Stimulated activated CD8-positive, alpha-beta memory T cell treated with anti-CD3 and anti-CD28 coated beads, Interleukin-7, amount 100 ng/mL, for 1 hour (primary cell): ENCODE measurements at regions not wholly inside any gene's neighbourhood (a gene's known extent, or its start where the extent isn't known, plus 50 kb on each side); places are given as distances from the start of the nearest gene placed in this dataset.
"Not testable (repeated sequence)": the region's sequence is repeated elsewhere in the genome, so short reads cannot be mapped to it uniquely, and the experiment has no call there.

ENCODE experiments used
- DNase-seq, 2 donors: peaks; one replicate each; pipeline ENCODE4 v3.0.0-alpha.2; 2020; ENCODE audit warnings: low read depth in 2 of 2

- DNase-seq, result no peak
Observed at GRCh38 chr2:42974169-42974720, 181.9 kb upstream of the HAAO start.

GRCh38 chr2:42973726-42974125 is 181.3 kb upstream of the HAAO start:
- no peak for DNase-seq

GRCh38 chr2:42972933-42973516 is 180.6 kb upstream of the HAAO start:
- not testable (repeated sequence) for DNase-seq

DNA sequence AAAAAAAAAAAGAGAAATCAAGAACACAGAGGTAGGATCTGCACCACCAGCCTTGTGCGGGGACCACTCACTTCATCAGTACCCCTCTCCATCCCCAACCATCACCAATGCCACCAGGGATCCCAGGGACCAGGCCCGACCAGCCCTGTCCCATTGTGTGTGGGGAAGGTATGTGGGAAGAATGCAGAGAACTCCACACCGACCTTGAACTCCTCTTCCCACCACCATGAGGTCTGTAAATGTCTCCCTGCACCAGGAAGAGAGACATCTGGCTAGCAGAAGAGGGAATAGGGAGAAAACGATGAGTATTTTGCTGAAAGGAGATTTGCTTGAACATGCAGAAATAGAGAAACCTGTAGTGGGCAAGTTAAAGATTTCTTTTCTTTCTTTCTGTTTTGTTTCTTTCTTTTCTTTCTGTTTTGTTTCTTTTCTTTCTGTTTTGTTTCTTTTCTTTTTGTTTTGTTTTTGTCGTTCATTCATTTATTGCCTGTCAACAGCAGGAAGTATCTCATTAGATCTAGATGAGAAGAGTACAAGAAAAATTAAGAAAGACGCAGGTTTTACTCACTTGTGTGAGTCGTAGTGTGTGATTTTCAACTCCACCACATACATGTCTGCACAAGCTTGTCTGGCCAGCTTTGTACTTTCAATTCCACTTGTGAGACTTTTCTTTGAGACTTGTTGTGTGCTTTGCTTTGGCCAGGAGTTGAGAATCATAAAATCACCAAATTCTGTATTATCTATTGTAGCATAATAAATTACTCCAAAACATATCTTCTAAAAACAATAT is 179.8 kb upstream of the HAAO start:
- DNase-seq, result no peak

DNA sequence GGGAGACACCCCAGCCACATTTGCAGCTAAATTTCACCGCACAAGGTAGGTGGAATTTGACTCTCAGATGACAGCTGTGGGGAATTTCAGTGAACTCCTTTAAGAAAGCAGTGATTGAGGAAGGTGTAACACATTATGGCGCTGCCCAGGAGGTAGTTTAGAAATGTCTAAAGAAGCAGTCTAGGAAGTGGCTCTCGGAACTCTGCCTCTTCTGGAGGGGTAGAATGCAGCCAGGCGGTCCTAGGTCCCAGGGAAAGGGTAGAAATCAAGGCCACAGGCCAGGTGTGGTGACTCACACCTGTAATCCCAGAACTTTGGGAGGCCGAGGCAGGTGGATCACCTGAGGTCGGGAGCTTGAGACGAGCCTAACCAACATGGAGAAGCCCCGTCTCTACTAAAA is 179.0 kb upstream of the HAAO start:
- no peak for DNase-seq

GRCh38 chr2:42970151-42970550 is 177.8 kb upstream of the HAAO start:
- DNase-seq, result no peak

DNA sequence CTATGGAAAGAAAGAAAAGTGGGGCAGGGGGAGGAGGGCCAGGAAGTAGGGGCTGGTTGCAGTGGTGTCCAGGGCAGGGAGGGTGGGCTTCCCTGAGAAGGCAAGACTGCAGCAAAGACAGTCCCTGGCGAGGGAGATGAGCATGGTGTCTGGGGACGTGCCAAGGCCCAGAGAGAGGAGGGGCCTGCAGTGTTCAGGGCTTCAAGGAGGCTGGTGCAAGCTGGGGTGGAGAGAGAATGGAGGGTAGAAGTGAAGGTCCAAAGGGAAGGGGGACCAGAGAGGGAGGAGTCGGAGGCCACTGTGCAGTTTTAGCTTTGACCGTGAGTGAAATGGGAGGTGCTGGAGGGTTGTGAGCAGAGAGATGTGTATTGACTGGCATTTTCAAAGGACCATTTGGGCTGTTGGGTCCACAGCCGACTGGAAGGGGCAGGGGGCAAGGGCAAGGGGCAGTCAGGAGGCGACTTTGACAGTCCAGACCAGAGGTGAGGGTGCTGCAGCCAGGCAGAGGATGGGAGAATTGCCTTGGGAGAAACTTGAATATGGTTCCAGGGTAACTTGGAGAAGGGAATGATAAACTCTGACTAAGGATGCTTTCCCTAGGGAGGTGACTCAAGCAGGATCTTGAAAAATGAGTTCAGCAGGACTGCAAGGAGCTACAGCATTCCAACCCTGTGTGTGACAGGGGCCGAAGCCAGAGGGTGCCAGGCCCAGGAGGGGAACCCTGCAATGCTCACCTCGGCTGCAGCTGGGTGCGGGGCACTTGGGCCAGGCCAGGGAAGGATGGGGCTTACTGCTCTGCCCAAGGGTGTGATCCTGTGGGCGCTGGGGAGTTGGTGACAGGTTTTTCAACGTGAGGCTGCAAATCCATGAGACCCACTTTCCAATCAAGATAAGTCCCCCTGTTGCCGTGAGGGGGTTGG is 177.1 kb upstream of the HAAO start:
- DNase-seq, result no peak

- no peak for DNase-seq
Observed at GRCh38 chr2:42967959-42968674, 175.7 kb upstream of the HAAO start.

DNA sequence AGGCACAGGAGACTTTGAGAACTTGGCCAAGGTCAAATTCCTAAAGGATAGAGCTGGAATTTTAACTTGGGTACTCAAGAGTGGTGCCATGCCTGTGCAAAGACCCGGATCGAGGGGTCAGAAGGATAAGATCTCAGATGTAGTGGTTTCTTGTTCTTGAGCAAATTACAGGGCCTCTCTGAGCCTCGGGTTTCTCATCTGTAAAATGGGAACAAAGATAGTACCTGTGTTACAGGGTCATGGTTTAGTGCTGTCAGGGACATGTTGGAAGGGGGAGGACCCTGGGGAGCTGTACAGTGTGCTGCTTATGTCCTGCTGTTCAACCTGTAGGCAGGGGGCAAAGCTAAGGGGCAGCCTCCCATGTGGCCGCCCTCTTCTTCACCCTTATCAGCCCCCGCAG is 173.5 kb upstream of the HAAO start:
- no peak for DNase-seq

DNA sequence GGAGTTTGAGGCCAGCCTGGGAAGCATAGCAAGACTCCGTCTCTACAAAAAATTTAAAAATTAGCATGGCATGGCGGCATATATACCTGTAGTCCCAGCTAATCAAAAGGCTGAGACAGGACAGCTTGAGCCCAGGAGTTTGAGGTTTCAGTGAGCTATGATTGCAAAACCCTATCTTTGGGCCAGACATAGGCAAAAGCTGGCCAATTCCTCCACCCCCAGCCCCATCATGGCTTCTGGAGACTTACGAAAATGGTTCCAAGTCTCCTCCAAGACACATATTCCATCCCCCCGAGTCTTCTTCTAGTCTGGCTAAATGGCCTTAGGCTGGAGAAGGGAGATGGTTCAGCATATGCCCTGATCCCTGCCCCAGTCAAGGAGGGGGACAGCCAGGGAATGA is 172.8 kb upstream of the HAAO start:
- no peak for DNase-seq

DNA sequence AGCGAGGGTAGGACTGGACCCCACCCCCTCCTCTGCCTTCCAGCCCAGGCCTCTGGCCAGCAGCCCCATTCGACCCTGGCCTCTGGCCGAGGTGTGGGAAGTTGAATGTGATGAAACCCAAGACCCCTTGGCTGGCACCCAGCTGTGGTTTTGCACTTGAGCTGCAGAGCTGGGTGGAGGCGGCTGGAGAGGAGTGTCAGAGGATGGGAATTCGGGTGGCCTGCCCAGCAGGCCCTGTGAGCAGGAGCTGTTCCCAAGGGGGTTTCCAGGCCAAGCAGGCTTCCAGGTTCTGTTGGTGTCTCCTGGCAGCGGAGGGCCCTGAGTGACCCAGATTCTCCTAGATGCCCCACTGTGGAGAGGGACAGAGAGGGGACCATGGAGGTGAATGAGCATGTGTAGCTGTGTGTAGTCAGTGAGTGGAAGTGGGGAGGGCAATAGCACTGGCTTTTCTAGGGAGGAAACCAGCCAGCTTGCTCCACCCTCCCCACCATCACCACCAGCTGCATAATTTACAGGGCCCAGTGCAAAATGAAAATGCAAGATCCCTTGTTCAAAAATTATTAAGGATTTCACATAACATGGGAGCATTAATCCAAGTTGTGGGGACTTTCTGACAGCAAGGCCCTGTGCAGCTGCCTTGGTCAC is 172.2 kb upstream of the HAAO start:
- DNase-seq, result no peak

- no peak for DNase-seq
Observed at GRCh38 chr2:42963452-42964068, 171.2 kb upstream of the HAAO start.

GRCh38 chr2:42962508-42962953 is 170.1 kb upstream of the HAAO start:
- DNase-seq, result no peak

DNA sequence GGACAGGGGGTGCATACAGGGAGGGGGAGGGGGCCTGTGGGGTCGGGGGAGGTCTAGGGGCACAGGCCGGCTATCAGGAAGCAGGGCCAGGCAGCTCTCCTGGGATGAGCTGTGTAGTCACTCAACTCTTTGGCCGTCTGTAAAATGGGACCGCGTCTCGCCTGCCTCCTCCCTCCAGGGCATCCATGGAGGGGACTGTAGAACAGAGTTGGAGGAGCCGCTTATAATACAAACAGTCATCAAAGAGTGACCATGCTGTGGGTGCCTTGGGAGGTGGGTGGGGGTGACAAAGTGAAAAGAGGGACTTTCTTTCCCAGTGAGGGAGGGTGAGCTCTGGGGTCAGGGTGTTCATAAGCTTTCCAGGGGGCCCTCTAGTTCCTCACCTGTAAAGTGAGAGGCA is 169.6 kb upstream of the HAAO start:
- DNase-seq, result no peak

- no peak for DNase-seq
Observed at GRCh38 chr2:42961385-42961811, 169.0 kb upstream of the HAAO start.

DNA sequence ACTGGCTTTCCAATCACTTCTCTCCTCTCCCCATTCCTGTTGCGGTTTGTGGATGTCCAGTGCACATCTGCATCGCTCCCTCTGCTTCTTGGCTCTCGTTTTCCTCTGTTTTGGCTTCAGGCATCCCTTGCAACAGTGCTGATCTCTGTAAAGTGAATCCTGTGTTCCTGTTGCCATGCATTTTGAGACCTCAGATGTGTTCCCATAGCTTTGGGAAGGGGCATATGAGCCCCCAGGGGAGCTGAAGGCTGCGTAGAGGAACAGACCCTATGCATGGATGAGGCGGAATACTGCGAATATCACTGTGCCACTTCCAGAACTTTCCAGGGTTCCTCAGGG is 168.4 kb upstream of the HAAO start:
- DNase-seq, result no peak

DNA sequence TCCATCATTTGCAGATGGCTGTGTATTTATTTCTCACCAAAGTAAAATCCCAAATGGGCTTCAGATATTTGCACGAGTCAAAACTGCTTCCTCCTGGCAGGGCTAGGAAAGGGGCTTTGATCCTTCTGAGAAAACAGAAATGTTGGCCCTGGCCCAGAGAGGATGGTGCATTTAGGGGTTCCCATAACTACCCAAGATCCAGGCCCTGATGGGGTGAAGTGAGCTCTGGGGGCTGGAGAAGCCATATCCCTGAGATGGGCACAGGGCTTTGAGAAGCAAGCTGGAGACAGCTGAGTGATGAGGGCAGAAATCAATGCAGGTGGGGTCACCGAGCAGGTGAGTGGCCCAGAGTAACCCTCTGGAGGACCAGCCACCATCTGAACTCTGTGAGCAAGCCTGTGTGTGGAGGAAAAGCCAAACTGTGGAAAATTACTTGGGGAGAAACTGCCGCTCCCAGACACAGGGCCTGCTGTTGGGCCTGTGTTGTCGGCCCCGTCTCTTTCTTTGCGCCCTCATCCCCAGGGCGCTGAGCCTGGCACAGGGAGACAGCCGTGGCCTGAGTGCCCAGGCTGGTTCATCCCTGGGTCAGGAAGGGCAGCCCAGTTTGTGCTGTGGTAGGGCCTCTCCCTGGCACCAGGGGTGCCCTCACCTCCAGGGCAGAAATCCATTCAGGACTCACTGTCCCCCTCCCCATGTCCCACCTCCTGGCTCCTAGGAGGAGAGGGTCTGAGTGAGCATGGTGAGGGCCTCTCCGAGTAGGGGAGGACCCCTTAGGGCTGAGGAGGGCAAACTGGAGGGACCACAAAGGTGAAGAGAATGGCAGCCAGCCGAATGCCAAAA is 167.8 kb upstream of the HAAO start:
- DNase-seq, result no peak

- DNase-seq, result no peak
Observed at GRCh38 chr2:42959234-42960001, 167.0 kb upstream of the HAAO start.

DNA sequence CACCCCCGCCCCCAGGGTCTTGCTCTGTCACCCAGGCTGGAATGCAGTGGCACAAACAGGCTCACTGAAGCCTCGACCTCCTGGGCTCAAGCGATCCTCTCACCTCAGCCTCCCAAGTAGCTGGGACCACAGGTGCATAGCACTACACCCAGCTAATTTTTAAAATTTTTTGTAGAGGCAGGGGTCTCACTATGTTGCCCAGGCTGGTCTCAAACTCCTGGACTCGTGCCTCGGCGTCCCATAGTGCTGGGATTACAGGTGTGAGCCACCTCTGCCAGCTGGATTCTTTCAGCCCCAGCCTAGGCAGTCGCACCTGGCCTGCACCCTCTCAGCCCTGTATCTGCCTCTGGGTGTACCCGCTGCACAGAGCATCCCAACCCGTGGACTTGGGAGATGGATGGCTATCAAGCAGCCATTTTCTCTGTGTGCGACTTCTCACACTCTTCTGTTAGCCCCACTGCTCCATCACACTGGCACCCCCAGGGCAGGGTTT is 166.4 kb upstream of the HAAO start:
- DNase-seq, result no peak
